Endothelial cell of umbilical vein (primary cell): ENCODE measurements at regions not wholly inside any gene's neighbourhood (a gene's known extent, or its start where the extent isn't known, plus 50 kb on each side); places are given as distances from the start of the nearest gene placed in this dataset.

Source experiments
- BruUV-seq: library from RNA; stranded (reverse); fragments of 400-500 nt; replicated peaks from 2 replicates; lab custom pipeline; 2021; lab: Mats Ljungman, UMichigan
- CTCF ChIA-PET: fragments of 300-600, 350-600 bp; sonication (Branson Sonifier 250); formaldehyde crosslinking; loops from one replicate; lab custom pipeline; 2021; ENCODE audit warnings: antibody characterized with exemption, inconsistent platforms; lab: Charles Lee
- POLR2A ChIA-PET: fragments of 300-600, 350-600 bp; sonication (Branson Sonifier 250); formaldehyde crosslinking; loops from one replicate; lab custom pipeline; 2021; ENCODE audit warnings: antibody characterized with exemption, inconsistent platforms; lab: Charles Lee
- DNase-seq: peaks from one replicate; pipeline ENCODE4 v3.0.0-alpha.2; 2011; ENCODE audit warnings: low read depth, low spot score
- FAIRE-seq: peaks from 2 replicates; lab custom pipeline; 2011; peaks lifted over from hg19 to GRCh38; lab: Jason Lieb, UNC
- H2AFZ ChIP-seq: 2 replicates; pipeline ENCODE4 v1.6.0; 2012; ENCODE audit warnings: low read depth, low read length, control low read depth, inconsistent platforms
- H3K27ac ChIP-seq: 2 replicates; pipeline ENCODE4 v1.5.1; 2011; ENCODE audit warnings: low read depth, mild to moderate bottlenecking, control low read depth, low read length, moderate library complexity; ENCODE audit not compliant: insufficient read depth
- H3K27me3 ChIP-seq, 2 experiments: 2 replicates each; pipeline versions ENCODE4 v1.6.0 to v1.6.1; 2011; ENCODE audit warnings: low read length in 2 of 2, mixed read lengths in 1 of 2; ENCODE audit not compliant: control insufficient read depth in 2 of 2, insufficient read depth in 2 of 2
- H3K36me3 ChIP-seq, 2 experiments: 2 replicates in 1 of 2; 3 replicates in 1 of 2; pipeline ENCODE4 v1.5.1; 2011; ENCODE audit warnings: low read length in 2 of 2, mild to moderate bottlenecking in 1 of 2, moderate library complexity in 1 of 2; ENCODE audit not compliant: control insufficient read depth in 2 of 2, insufficient read depth in 2 of 2; ENCODE audit errors: extremely low read depth in 1 of 2
- H3K4me1 ChIP-seq: 3 replicates; pipeline ENCODE4 v1.5.1; 2011; ENCODE audit warnings: mild to moderate bottlenecking, low read length; ENCODE audit not compliant: control insufficient read depth, insufficient read depth; ENCODE audit errors: extremely low read depth
- H3K4me2 ChIP-seq: 2 replicates; pipeline ENCODE4 v1.6.1; 2011; ENCODE audit warnings: low read length, control low read depth, mixed read lengths; ENCODE audit not compliant: insufficient read depth
- H3K4me3 ChIP-seq, 3 experiments: fragments of 200-600 bp in 1 of 3; sonication (generic), shearing (Covaris generic) in 1 of 3; replicated peaks in 1 of 3; 2 replicates each; pipeline ENCODE4 v1.5.1; 2011 to 2016; ENCODE audit warnings: control low read depth in 3 of 3, low read length in 3 of 3, mild to moderate bottlenecking in 2 of 3, inconsistent platforms in 1 of 3, low read depth in 1 of 3, moderate library complexity in 1 of 3; ENCODE audit not compliant: insufficient read depth in 1 of 3
- H3K79me2 ChIP-seq: 2 replicates; pipeline ENCODE4 v1.6.0; 2012; ENCODE audit warnings: low read length, inconsistent platforms; ENCODE audit not compliant: control insufficient read depth, insufficient read depth
- H3K9ac ChIP-seq: replicated peaks from 2 replicates; pipeline ENCODE3; 2011; ENCODE audit warnings: low read length, control low read depth; ENCODE audit not compliant: insufficient read depth; ENCODE audit errors: extremely low read depth
- H3K9me1 ChIP-seq: replicated peaks from 3 replicates; pipeline ENCODE4 v1.6.0; 2011; ENCODE audit warnings: mild to moderate bottlenecking, low read length; ENCODE audit not compliant: control insufficient read depth, insufficient read depth; ENCODE audit errors: extremely low read depth
- H3K9me3 ChIP-seq: replicated peaks from 2 replicates; pipeline ENCODE4 v1.5.1; 2012; ENCODE audit warnings: low read length, inconsistent platforms; ENCODE audit not compliant: control insufficient read depth, insufficient read depth
- H4K20me1 ChIP-seq: replicated peaks from 2 replicates; pipeline ENCODE3; 2011; ENCODE audit warnings: mild to moderate bottlenecking, low read length; ENCODE audit not compliant: control insufficient read depth, insufficient read depth; ENCODE audit errors: extremely low read depth
- EZH2 ChIP-seq: IDR thresholded peaks from 2 replicates; pipeline ENCODE4 v1.6.1; 2012; ENCODE audit warnings: borderline replicate concordance, low read depth, mild to moderate bottlenecking, moderate library complexity, low read length, inconsistent platforms; ENCODE audit not compliant: severe bottlenecking
- FOS ChIP-seq: IDR thresholded peaks from 2 replicates; pipeline ENCODE4 v1.6.1; 2011; ENCODE audit warnings: mild to moderate bottlenecking, low read length, moderate library complexity, borderline replicate concordance; ENCODE audit not compliant: insufficient read depth
- GATA2 ChIP-seq: IDR thresholded peaks from 2 replicates; pipeline ENCODE4 v1.7.0; 2011; ENCODE audit warnings: low read depth, mild to moderate bottlenecking, moderate library complexity, mixed read lengths, low read length; ENCODE audit not compliant: insufficient read length, insufficient read depth
- JUN ChIP-seq: IDR thresholded peaks from 2 replicates; pipeline ENCODE4 v1.6.1; 2011; ENCODE audit warnings: borderline replicate concordance, low read depth; ENCODE audit not compliant: insufficient read length, insufficient read depth
- MYC ChIP-seq: IDR thresholded peaks from one replicate; pipeline ENCODE4 v1.6.1; 2011; ENCODE audit warnings: mild to moderate bottlenecking, low read depth, low read length
- POLR2A ChIP-seq: IDR thresholded peaks from 2 replicates; pipeline ENCODE4 v1.6.1; 2012; ENCODE audit warnings: low read depth, mild to moderate bottlenecking, control low read depth, low read length
- POLR2AphosphoS5 ChIP-seq: IDR thresholded peaks from 2 replicates; pipeline ENCODE4 v1.6.1; 2012; ENCODE audit warnings: low read depth, mild to moderate bottlenecking, control low read depth, low read length, moderate library complexity; ENCODE audit not compliant: insufficient read depth
- dilution Hi-C: fragments of 300-500 bp; cut with MboI; formaldehyde crosslinking; loops from one replicate; pipeline ENCODE4 v1.15.0; 2019; ENCODE audit warnings: low sequenced_read_pairs; ENCODE audit not compliant: extremely low pct_ligation_motif_present
- intact Hi-C: fragments of 100-400 bp; cut with micrococcal nuclease; formaldehyde crosslinking; loops from one replicate; pipeline ENCODE4 v1.10.0; 2022
- TF ChIP-seq, protein P1 (sequence below), 2 donors: IDR thresholded peaks; 1 replicate in 1 of 2; 2 replicates in 1 of 2; pipeline ENCODE4 v1.5.1; 2011; ENCODE audit warnings: low read length in 2 of 2, mild to moderate bottlenecking in 2 of 2, moderate library complexity in 2 of 2, control low read depth in 1 of 2, inconsistent platforms in 1 of 2, low read depth in 1 of 2; ENCODE audit not compliant: insufficient read depth in 1 of 2; ENCODE audit errors: extremely low read depth in 1 of 2
- TF ChIP-seq, protein P2 (sequence below): IDR thresholded peaks from 2 replicates; pipeline ENCODE4 v1.6.1; 2011; ENCODE audit not compliant: insufficient read depth, insufficient read length

DNA sequence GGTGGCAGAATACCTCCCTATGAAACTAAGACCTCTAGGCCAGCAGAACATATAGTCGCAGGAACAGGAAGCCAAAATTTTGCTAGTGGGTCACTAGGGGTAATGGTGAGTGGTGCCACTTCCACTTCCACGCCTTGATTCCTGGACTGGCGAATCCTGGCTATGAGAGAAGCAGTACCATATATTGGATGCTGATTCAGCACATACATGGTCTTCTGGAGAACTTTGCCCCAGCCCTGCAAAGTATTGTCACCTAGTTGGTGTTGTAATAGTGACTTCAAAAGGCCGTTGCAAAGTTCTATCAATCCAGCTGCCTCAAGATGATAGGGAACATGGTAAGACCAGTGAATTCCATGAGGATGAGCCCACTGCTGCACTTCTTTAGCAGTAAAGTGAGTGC is 769.8 kb upstream of the GYPC start:
- H2AFZ ChIP-seq, result no peak overlapping the region
- H3K27ac ChIP-seq, result no peak overlapping the region
- no peaks in the 10 kb centered on the region for H3K79me2 ChIP-seq
- FAIRE-seq (no peak), DNase-seq (no peak)
- no peaks in the 10 kb centered on the region for H3K9me3 ChIP-seq
- BruUV-seq, result no TSS peak
- no peak overlapping the region for H3K4me2 ChIP-seq
- POLR2A ChIA-PET, result no interaction called here
- H3K36me3 ChIP-seq, result no peaks in the 10 kb centered on the region
- dilution Hi-C loops, result no loop called here
- H3K4me1 ChIP-seq, result no peaks in the 10 kb centered on the region
- H4K20me1 ChIP-seq, result no peaks in the 10 kb centered on the region
- TF ChIP-seq POLR2A (no peak), JUN (no peak), GATA2 (no peak), FOS (no peak), POLR2AphosphoS5 (no peak), MYC (no peak), EZH2 (no peak)
- TF ChIP-seq, protein P1, sequence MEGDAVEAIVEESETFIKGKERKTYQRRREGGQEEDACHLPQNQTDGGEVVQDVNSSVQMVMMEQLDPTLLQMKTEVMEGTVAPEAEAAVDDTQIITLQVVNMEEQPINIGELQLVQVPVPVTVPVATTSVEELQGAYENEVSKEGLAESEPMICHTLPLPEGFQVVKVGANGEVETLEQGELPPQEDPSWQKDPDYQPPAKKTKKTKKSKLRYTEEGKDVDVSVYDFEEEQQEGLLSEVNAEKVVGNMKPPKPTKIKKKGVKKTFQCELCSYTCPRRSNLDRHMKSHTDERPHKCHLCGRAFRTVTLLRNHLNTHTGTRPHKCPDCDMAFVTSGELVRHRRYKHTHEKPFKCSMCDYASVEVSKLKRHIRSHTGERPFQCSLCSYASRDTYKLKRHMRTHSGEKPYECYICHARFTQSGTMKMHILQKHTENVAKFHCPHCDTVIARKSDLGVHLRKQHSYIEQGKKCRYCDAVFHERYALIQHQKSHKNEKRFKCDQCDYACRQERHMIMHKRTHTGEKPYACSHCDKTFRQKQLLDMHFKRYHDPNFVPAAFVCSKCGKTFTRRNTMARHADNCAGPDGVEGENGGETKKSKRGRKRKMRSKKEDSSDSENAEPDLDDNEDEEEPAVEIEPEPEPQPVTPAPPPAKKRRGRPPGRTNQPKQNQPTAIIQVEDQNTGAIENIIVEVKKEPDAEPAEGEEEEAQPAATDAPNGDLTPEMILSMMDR (IDR thresholded peaks at IDR 0.05; ENCODE audit: extremely low read depth in 1 of 2, insufficient read depth in 1 of 2, low read depth in 1 of 2, low read length in 2 of 2), result no peak
- TF ChIP-seq, protein P2, sequence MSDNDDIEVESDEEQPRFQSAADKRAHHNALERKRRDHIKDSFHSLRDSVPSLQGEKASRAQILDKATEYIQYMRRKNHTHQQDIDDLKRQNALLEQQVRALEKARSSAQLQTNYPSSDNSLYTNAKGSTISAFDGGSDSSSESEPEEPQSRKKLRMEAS, result no peak
- H3K9me1 ChIP-seq, result no peaks in the 10 kb centered on the region
- no peak overlapping the region for H3K4me3 ChIP-seq
- CTCF ChIA-PET, result no interaction called here
- no peak overlapping the region for H3K9ac ChIP-seq
- intact Hi-C loops, result no loop called here
- no peaks in the 10 kb centered on the region for H3K27me3 ChIP-seq
